Right atrium auricular region (tissue), 2 donors: ENCODE measurements at regions not wholly inside any gene's neighbourhood (a gene's known extent, or its start where the extent isn't known, plus 50 kb on each side); places are given as distances from the start of the nearest gene placed in this dataset.

Experiments used
- DNase-seq: peaks from one replicate; pipeline ENCODE4 v3.0.0-alpha.2; 2019; ENCODE audit warnings: low spot score
- H3K27ac ChIP-seq, 2 donors: fragments of 200-600 bp; sonication (generic); 1 replicate in 1 of 2; 2 replicates in 1 of 2; pipeline ENCODE4 v1.5.1; 2016 to 2019
- H3K27me3 ChIP-seq, 2 donors: fragments of 200-600 bp; sonication (generic); one replicate each; pipeline versions ENCODE4 v1.5.1 to v1.6.0; 2017 to 2019
- H3K36me3 ChIP-seq: fragments of 200-600 bp; sonication (generic); one replicate; pipeline ENCODE4 v1.5.1; 2016
- H3K4me1 ChIP-seq, 2 donors: fragments of 200-600 bp; sonication (generic); one replicate each; pipeline versions ENCODE4 v1.5.1 to v1.6.0; 2017 to 2019
- H3K4me3 ChIP-seq, 2 donors: fragments of 200-600 bp; sonication (generic); 1 replicate in 1 of 2; 2 replicates in 1 of 2; pipeline ENCODE4 v1.5.1; 2017 to 2019; ENCODE audit warnings: mild to moderate bottlenecking in 1 of 2, moderate library complexity in 1 of 2
- H3K9me3 ChIP-seq, 2 donors: fragments of 200-600 bp; sonication (generic); one replicate each; pipeline ENCODE4 v1.5.1; 2019
- CTCF ChIP-seq, 2 donors: fragments of 200-600 bp; sonication (generic); IDR thresholded peaks; one replicate each; pipeline ENCODE4 v1.5.1; 2019; ENCODE audit warnings: antibody characterized with exemption in 2 of 2

DNA sequence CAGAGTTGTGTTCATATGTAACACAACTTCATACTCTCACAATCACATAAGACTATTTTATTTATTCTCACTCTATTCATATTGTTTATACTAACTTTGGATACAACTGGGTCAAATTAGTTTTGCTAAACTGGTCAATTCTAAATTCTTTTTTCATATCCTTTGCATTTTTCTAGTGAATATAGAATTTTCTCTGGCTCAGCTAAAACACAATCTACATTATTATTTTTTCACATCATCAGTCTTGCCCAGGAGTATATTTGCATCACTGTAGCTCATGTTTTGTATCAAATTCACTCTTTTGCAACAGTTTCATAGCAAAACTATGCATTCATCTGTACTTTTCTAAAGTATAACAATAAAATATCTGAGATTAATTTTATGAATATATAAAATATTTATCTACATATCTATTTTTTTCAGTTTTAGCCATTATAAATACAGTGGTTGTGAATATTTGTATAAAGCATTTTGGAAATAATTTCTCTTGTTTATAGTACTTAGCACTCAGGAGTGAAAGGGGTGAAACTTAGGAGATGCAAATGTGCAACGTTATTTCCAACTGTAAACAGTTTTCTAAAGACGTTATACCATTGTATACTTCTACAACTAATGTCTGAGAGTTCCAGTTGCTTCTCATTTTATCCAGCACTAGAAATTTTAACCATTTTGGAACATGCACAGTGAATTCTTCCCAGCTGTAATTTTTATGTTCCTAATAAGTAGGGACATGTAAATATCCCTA, 854.6 kb downstream of the CBLN2 start:
- no peak for DNase-seq
- no peak for TF ChIP-seq CTCF (IDR thresholded peaks at IDR 0.05)
- Histone ChIP-seq H3K27ac (no peak overlapping the region), H3K36me3 (no peaks in the 10 kb centered on the region), H3K27me3 (no peaks in the 10 kb centered on the region), H3K4me3 (no peak overlapping the region), H3K9me3 (no peaks in the 10 kb centered on the region), H3K4me1 (no peaks in the 10 kb centered on the region)

- no peak for DNase-seq
- H3K4me3 ChIP-seq, result no peak overlapping the region
- no peak for TF ChIP-seq CTCF (IDR thresholded peaks at IDR 0.05)
- no peak overlapping the region for H3K27ac ChIP-seq
- H3K36me3 ChIP-seq, result no peaks in the 10 kb centered on the region
- H3K4me1 ChIP-seq, result no peaks in the 10 kb centered on the region
- H3K9me3 ChIP-seq, result no peaks in the 10 kb centered on the region
- H3K27me3 ChIP-seq, result no peaks in the 10 kb centered on the region
These were observed 861.6 kb downstream of the CBLN2 start for GRCh38 chr18:71682591-71682990.

DNA sequence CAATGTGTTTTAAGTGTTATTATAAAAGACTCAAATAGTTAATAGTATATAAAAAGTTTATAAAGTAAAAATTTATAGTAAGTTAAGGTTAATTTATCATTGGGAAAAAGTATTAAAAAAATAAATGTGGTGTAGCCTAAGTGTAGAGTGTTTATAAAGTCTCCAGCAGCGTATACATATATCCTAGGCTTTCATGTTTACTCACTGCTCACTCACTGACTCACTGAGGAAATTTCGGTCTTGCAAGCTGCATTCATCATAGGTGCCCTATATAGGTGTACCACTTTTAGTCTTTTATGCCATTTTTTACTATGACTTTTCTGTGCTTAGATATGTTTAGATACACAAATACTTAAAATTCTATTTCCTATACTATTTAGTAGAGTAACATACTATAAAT, 866.0 kb downstream of the CBLN2 start:
- Histone ChIP-seq H3K36me3 (no peaks in the 10 kb centered on the region), H3K27me3 (no peaks in the 10 kb centered on the region)
- TF ChIP-seq CTCF (IDR thresholded peaks at IDR 0.05), result no peak

GRCh38 chr18:71673954-71674353, 870.2 kb downstream of the CBLN2 start:
- no peak for TF ChIP-seq CTCF (IDR thresholded peaks at IDR 0.05)
- Histone ChIP-seq H3K36me3 (no peaks in the 10 kb centered on the region), H3K27me3 (no peaks in the 10 kb centered on the region), H3K9me3 (no peaks in the 10 kb centered on the region), H3K27ac (no peak overlapping the region), H3K4me3 (no peak overlapping the region), H3K4me1 (no peaks in the 10 kb centered on the region)
- no peak for DNase-seq

More for the DNA sequence above, 866.0 kb downstream of the CBLN2 start:
- H3K9me3 ChIP-seq, result no peaks in the 10 kb centered on the region
- no peak overlapping the region for H3K27ac ChIP-seq
- no peaks in the 10 kb centered on the region for H3K4me1 ChIP-seq
- H3K4me3 ChIP-seq, result no peak overlapping the region
- DNase-seq, result no peak

GRCh38 chr18:71673498-71673897, 870.6 kb downstream of the CBLN2 start:
- no peaks in the 10 kb centered on the region for H3K27me3 ChIP-seq
- no peak overlapping the region for H3K4me3 ChIP-seq
- H3K9me3 ChIP-seq, result no peaks in the 10 kb centered on the region
- H3K36me3 ChIP-seq, result no peaks in the 10 kb centered on the region
- no peak overlapping the region for H3K27ac ChIP-seq
- DNase-seq, result no peak
- no peaks in the 10 kb centered on the region for H3K4me1 ChIP-seq
- TF ChIP-seq CTCF (IDR thresholded peaks at IDR 0.05), result no peak

GRCh38 chr18:71666481-71666880, 877.7 kb downstream of the CBLN2 start:
- no peaks in the 10 kb centered on the region for H3K4me1 ChIP-seq
- H3K27ac ChIP-seq, result no peak overlapping the region
- no peak overlapping the region for H3K4me3 ChIP-seq
- DNase-seq, result no peak
- TF ChIP-seq CTCF (IDR thresholded peaks at IDR 0.05), result no peak
- H3K9me3 ChIP-seq, result no peaks in the 10 kb centered on the region
- no peaks in the 10 kb centered on the region for H3K36me3 ChIP-seq
- H3K27me3 ChIP-seq, result no peaks in the 10 kb centered on the region
